ENCODE measurements at regions not wholly inside any gene's neighbourhood (a gene's known extent, or its start where the extent isn't known, plus 50 kb on each side); places are given as distances from the start of the nearest gene placed in this dataset.

- DNase-seq (ENCODE audit: low read depth) = no peak
Observed at GRCh38 chr6:105966481-105966880, 119.7 kb upstream of the PRDM1 start.

- no peak for DNase-seq (ENCODE audit: low read depth)
Observed at GRCh38 chr6:105964979-105965760, 121.0 kb upstream of the PRDM1 start.

GRCh38 chr6:105954148-105954547, 132.0 kb upstream of the PRDM1 start:
- no peak for DNase-seq (ENCODE audit: low read depth)

GRCh38 chr6:105952772-105953690, 133.1 kb upstream of the PRDM1 start:
- no peak for DNase-seq (ENCODE audit: low read depth)

- no peak for DNase-seq (ENCODE audit: low read depth)
Observed at GRCh38 chr6:105952326-105952725, 133.8 kb upstream of the PRDM1 start.

- DNase-seq (ENCODE audit: low read depth) = no peak
Observed at GRCh38 chr6:105951322-105951721, 134.8 kb upstream of the PRDM1 start.

GRCh38 chr6:105949869-105950268, 136.3 kb upstream of the PRDM1 start:
- DNase-seq (ENCODE audit: low read depth) = no peak

- no peak for DNase-seq (ENCODE audit: low read depth)
Observed at GRCh38 chr6:105943514-105943913, 142.6 kb upstream of the PRDM1 start.

- DNase-seq (ENCODE audit: low read depth) = peak; percentile 34
Observed at GRCh38 chr6:105941621-105942412, 144.3 kb upstream of the PRDM1 start.

GRCh38 chr6:105940990-105941389, 145.1 kb upstream of the PRDM1 start:
- DNase-seq (ENCODE audit: low read depth) = no peak

- DNase-seq (ENCODE audit: low read depth) = no peak
Observed at GRCh38 chr6:105936972-105937371, 149.2 kb upstream of the PRDM1 start.

- DNase-seq (ENCODE audit: low read depth) = no peak
Observed at GRCh38 chr6:105935416-105935815, 150.7 kb upstream of the PRDM1 start.

GRCh38 chr6:105934708-105935107, 151.4 kb upstream of the PRDM1 start:
- no peak for DNase-seq (ENCODE audit: low read depth)

GRCh38 chr6:105932440-105932839, 153.7 kb upstream of the PRDM1 start:
- DNase-seq (ENCODE audit: low read depth) = no peak

GRCh38 chr6:105929626-105930025, 156.5 kb upstream of the PRDM1 start:
- DNase-seq (ENCODE audit: low read depth) = no peak

GRCh38 chr6:105926318-105926717, 159.8 kb upstream of the PRDM1 start:
- no peak for DNase-seq (ENCODE audit: low read depth)

- DNase-seq (ENCODE audit: low read depth) = no peak
Observed at GRCh38 chr6:105925706-105926105, 160.4 kb upstream of the PRDM1 start.

- DNase-seq (ENCODE audit: low read depth) = no peak
Observed at GRCh38 chr6:105921781-105922180, 164.4 kb upstream of the PRDM1 start.

- DNase-seq (ENCODE audit: low read depth) = no peak
Observed at GRCh38 chr6:105920071-105920470, 166.1 kb upstream of the PRDM1 start.

- no peak for DNase-seq (ENCODE audit: low read depth)
Observed at GRCh38 chr6:105917038-105917695, 169.0 kb upstream of the PRDM1 start.

GRCh38 chr6:105911106-105911629, 175.0 kb upstream of the PRDM1 start:
- no peak for DNase-seq (ENCODE audit: low read depth)
